COLO668 (cell line): ENCODE measurements at regions not wholly inside any gene's neighbourhood (a gene's known extent, or its start where the extent isn't known, plus 50 kb on each side); places are given as distances from the start of the nearest gene placed in this dataset.
A peak's percentile ranks its signal among the peaks of the same experiment; 100 is the strongest.

Experiments used
- DNase-seq: peaks from one replicate; lab custom pipeline; 2025; ENCODE audit not compliant: unreplicated experiment; lab: John Stamatoyannopoulos, UW

DNA sequence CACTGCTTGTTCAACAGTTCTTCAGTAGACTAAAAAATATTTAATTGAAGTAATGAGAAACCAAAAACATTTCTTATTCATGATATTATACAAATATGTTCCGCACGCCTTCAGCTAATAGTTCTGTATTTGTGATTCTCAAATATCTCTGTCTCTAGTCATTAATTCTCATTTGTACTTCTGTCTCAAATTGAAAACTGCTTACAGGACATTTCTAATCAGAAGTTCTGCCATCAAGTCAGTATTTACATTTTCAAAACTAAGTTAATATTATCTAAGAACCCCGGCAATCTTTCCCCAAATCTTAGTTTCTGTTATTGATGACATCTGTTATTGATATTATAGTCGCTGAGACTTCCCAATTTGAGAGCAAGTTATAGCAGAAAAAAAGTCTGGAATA, 78.6 kb upstream of the PGRMC2 start:
- DNase-seq = no peak

DNA sequence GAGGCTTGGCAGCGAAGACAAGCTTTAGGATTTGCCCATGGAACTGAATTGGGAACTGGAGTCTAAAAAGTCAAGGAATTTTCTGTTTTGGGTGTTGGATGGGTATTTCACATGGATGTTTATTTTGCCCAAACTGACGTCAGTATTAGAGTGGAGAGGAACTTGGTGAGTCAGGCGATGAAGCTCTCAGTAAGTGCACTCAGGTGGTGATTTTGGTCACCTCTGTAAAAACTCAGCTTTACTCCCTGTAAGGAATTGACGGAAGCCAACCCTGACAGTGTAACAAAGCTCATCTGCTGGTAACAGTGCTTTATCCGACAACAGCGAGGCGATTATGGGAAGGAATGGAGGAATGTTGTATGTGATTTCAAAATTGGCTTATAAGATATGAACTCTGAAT, 77.0 kb upstream of the PGRMC2 start:
- no peak for DNase-seq

- DNase-seq = no peak
Observed at GRCh38 chr4:128363966-128364365, 76.4 kb upstream of the PGRMC2 start.

- DNase-seq = no peak
Observed at GRCh38 chr4:128362760-128363159, 75.1 kb upstream of the PGRMC2 start.

DNA sequence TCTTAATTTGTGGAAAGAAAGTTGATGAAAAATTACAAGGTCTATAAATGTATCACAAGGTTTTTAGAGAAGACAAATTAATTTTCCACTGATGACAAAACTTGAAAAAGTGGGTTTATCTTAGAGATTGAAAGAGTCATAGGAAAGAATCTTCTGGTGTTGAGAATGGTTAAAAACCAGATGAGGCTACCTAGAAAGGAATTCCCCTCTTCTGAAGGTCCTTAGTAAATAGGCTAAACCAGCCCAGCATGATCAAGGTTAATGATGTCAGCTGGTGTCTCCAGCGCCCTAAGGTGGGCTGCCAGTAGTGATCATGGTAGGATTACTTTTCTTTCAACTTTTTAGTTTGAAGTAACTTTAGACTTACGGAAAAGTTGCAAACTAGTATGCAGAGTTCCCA, 71.8 kb upstream of the PGRMC2 start:
- no peak for DNase-seq

- no peak for DNase-seq
Observed at GRCh38 chr4:128358913-128359279, 71.3 kb upstream of the PGRMC2 start.

GRCh38 chr4:128358231-128358912, 70.8 kb upstream of the PGRMC2 start:
- no peak for DNase-seq

DNA sequence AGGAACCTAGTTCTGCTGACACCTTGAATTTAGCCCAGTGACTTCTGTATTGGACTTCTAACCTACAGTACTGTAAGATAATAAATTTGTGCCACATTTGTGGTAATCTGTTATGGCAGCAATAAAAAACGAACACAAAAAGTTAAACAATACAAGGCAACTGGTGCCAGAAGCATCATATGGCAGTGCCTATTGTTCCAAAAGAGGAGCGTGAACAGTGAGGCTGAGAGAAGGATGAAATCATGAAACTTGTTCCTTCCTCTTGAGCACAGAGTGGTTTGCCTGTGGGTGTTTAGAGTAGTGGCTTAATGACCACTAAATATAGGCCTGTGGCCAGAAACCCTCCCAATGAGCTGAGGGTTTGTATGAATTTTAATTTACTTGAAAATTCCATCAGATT, 69.7 kb upstream of the PGRMC2 start:
- no peak for DNase-seq

DNA sequence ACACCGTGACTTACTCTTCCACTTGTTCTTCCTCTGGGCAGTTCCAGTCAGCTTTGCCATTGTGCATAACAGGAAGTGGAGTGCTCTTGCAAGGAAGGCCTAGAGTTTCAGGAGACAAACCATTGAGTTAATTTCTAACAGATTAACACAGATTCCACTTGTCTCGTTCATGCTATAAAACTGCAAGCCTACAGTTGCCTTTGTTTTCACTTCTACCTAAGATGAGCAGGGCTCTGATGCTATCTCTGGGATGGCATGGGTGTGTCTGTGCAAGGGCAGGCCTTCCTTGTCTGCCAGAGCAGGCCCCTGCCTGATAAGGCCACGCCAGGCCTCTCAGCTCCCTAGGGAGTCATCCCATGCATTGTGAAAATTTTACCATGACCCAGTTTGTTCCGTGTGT, 67.7 kb upstream of the PGRMC2 start:
- peak; percentile 13 for DNase-seq

GRCh38 chr4:128354205-128354821, 66.7 kb upstream of the PGRMC2 start:
- peak; percentile 67 for DNase-seq

GRCh38 chr4:128353791-128354190, 66.2 kb upstream of the PGRMC2 start:
- DNase-seq = peak; percentile 28

GRCh38 chr4:128351502-128351901, 63.9 kb upstream of the PGRMC2 start:
- DNase-seq = no peak

- no peak for DNase-seq
Observed at GRCh38 chr4:128350449-128351045, 62.9 kb upstream of the PGRMC2 start.

GRCh38 chr4:128349921-128350320, 62.3 kb upstream of the PGRMC2 start:
- peak; percentile 26 for DNase-seq

- DNase-seq = no peak
Observed at GRCh38 chr4:128347930-128348660, 60.5 kb upstream of the PGRMC2 start.

GRCh38 chr4:128347175-128347868, 59.7 kb upstream of the PGRMC2 start:
- DNase-seq = no peak

- no peak for DNase-seq
Observed at GRCh38 chr4:128346054-128346716, 58.6 kb upstream of the PGRMC2 start.

GRCh38 chr4:128345650-128346049, 58.0 kb upstream of the PGRMC2 start:
- no peak for DNase-seq

DNA sequence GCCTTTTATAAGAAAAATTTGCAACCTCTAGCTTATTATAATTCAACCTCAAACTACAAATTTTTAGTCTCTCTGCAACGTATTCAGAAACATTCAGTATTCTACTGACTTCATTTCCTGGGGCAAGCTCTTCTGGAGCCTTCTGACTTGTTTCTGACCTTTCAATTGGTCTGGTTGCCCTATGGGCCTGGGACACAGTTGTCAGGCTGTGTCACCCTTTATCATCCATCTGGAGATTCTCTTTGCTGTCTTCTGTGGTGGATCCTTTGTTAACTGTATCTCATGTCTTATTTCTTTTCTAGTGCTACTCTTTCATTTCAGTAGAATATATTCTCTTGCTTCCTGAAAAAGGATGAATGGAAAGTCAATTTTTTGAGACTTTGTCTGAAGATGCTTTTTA, 55.1 kb upstream of the PGRMC2 start:
- DNase-seq = no peak

GRCh38 chr4:128341634-128342033, 54.0 kb upstream of the PGRMC2 start:
- no peak for DNase-seq
